Fibroblast of villous mesenchyme (primary cell): ENCODE measurements at regions not wholly inside any gene's neighbourhood (a gene's known extent, or its start where the extent isn't known, plus 50 kb on each side); places are given as distances from the start of the nearest gene placed in this dataset.

Experiments used
- DNase-seq: peaks from one replicate; pipeline ENCODE4 v3.0.0-alpha.2; 2010; ENCODE audit warnings: low read depth
- H3K4me3 ChIP-seq: 2 replicates; pipeline ENCODE4 v1.5.1; 2011; ENCODE audit warnings: low read depth, mild to moderate bottlenecking, low read length
- CTCF ChIP-seq: IDR thresholded peaks from 2 replicates; pipeline ENCODE4 v1.5.1; 2012; ENCODE audit warnings: low read depth, mild to moderate bottlenecking, low read length; ENCODE audit not compliant: insufficient read depth

GRCh38 chr7:68511281-68511680, 1087.0 kb upstream of the AUTS2 start:
- no peak for TF ChIP-seq CTCF
- DNase-seq, result no peak
- no peak overlapping the region for H3K4me3 ChIP-seq

GRCh38 chr7:68512466-68512865, 1085.8 kb upstream of the AUTS2 start:
- no peak for TF ChIP-seq CTCF
- H3K4me3 ChIP-seq, result no peak overlapping the region
- DNase-seq, result no peak

- no peak overlapping the region for H3K4me3 ChIP-seq
- no peak for TF ChIP-seq CTCF
- DNase-seq, result no peak
Observed at GRCh38 chr7:68518060-68518459, 1080.2 kb upstream of the AUTS2 start.

GRCh38 chr7:68524126-68524525, 1074.1 kb upstream of the AUTS2 start:
- TF ChIP-seq CTCF, result no peak
- DNase-seq, result no peak
- no peak overlapping the region for H3K4me3 ChIP-seq

GRCh38 chr7:68529221-68529620, 1069.1 kb upstream of the AUTS2 start:
- no peak overlapping the region for H3K4me3 ChIP-seq
- DNase-seq, result no peak
- TF ChIP-seq CTCF, result no peak

GRCh38 chr7:68535266-68535665, 1063.0 kb upstream of the AUTS2 start:
- DNase-seq, result no peak

More at GRCh38 chr7:68535266-68535665, 1063.0 kb upstream of the AUTS2 start:
- TF ChIP-seq CTCF, result no peak
- H3K4me3 ChIP-seq, result no peak overlapping the region
